Vagina (tissue), 2 donors: ENCODE measurements at regions not wholly inside any gene's neighbourhood (a gene's known extent, or its start where the extent isn't known, plus 50 kb on each side); places are given as distances from the start of the nearest gene placed in this dataset.

Experiments
- POLR2A ChIP-seq, 2 donors: fragments of 450-650 bp; IDR thresholded peaks; one replicate each; pipeline ENCODE4 v1.6.1; 2017; ENCODE audit warnings: antibody characterized with exemption in 2 of 2, mild to moderate bottlenecking in 2 of 2, moderate library complexity in 2 of 2
- TF ChIP-seq, protein P1 (sequence below), 3 experiments: fragments of 450-650 bp in 2 of 3; fragments of 200-600 bp in 1 of 3; sonication (generic) in 1 of 3; IDR thresholded peaks; one replicate each; pipeline ENCODE4 v1.5.1; 2017 to 2019; ENCODE audit warnings: antibody characterized with exemption in 3 of 3, mild to moderate bottlenecking in 2 of 3, moderate library complexity in 2 of 3

DNA sequence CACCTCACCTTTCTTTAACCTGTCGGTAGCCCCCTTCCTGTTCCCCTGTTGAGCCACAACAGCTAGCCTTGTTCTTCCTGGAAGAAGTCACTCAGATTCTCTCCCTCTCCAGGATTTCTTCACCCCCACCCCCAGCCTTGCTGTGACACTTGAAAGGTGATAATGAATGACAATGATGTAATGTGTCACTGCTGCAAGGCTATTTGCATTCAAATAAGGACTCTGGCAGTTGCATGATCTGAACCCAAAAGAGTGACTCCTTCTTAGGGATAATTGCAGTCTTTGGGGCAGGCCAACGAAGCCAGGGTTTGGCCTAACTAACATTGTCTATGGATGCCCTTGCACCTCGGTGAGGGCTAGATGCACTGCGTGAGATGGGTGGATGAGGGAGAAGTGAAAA is 154.4 kb upstream of the CLINT1 start:
- TF ChIP-seq POLR2A (IDR thresholded peaks at IDR 0.05) = no peak
- TF ChIP-seq, protein P1, sequence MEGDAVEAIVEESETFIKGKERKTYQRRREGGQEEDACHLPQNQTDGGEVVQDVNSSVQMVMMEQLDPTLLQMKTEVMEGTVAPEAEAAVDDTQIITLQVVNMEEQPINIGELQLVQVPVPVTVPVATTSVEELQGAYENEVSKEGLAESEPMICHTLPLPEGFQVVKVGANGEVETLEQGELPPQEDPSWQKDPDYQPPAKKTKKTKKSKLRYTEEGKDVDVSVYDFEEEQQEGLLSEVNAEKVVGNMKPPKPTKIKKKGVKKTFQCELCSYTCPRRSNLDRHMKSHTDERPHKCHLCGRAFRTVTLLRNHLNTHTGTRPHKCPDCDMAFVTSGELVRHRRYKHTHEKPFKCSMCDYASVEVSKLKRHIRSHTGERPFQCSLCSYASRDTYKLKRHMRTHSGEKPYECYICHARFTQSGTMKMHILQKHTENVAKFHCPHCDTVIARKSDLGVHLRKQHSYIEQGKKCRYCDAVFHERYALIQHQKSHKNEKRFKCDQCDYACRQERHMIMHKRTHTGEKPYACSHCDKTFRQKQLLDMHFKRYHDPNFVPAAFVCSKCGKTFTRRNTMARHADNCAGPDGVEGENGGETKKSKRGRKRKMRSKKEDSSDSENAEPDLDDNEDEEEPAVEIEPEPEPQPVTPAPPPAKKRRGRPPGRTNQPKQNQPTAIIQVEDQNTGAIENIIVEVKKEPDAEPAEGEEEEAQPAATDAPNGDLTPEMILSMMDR (IDR thresholded peaks at IDR 0.05) = no peak
